Astrocyte of the spinal cord (primary cell): ENCODE measurements at regions not wholly inside any gene's neighbourhood (a gene's known extent, or its start where the extent isn't known, plus 50 kb on each side); places are given as distances from the start of the nearest gene placed in this dataset.

Experiments used
- DNase-seq: peaks from one replicate; pipeline ENCODE4 v3.0.0; 2011; ENCODE audit warnings: low read depth, low spot score
- H3K4me3 ChIP-seq: 2 replicates; pipeline ENCODE4 v1.5.1; 2011; ENCODE audit warnings: low read depth, mild to moderate bottlenecking, low read length, moderate library complexity
- CTCF ChIP-seq: IDR thresholded peaks from 2 replicates; pipeline ENCODE4 v1.5.1; 2012; ENCODE audit warnings: low read depth, mild to moderate bottlenecking, low read length, inconsistent platforms
- in situ Hi-C: cut with HindIII; loops from 2 replicates; pipeline ENCODE4 v1.10.0; 2017; ENCODE audit warnings: low sequenced_read_pairs

GRCh38 chr10:61612450-61612849 is 50.3 kb upstream of the CABCOCO1 start:
- in situ Hi-C loops, result no loop called here
- TF ChIP-seq CTCF, result no peak
- no peak overlapping the region for H3K4me3 ChIP-seq
- DNase-seq, result no peak

- no peak for TF ChIP-seq CTCF
- H3K4me3 ChIP-seq, result no peak overlapping the region
- no peak for DNase-seq
- in situ Hi-C loops, result no loop called here
These were observed 50.7 kb upstream of the CABCOCO1 start for GRCh38 chr10:61612009-61612408.

GRCh38 chr10:61609701-61610100 is 53.0 kb upstream of the CABCOCO1 start:
- in situ Hi-C loops, result no loop called here
- DNase-seq, result no peak
- no peak overlapping the region for H3K4me3 ChIP-seq
- TF ChIP-seq CTCF, result no peak

DNA sequence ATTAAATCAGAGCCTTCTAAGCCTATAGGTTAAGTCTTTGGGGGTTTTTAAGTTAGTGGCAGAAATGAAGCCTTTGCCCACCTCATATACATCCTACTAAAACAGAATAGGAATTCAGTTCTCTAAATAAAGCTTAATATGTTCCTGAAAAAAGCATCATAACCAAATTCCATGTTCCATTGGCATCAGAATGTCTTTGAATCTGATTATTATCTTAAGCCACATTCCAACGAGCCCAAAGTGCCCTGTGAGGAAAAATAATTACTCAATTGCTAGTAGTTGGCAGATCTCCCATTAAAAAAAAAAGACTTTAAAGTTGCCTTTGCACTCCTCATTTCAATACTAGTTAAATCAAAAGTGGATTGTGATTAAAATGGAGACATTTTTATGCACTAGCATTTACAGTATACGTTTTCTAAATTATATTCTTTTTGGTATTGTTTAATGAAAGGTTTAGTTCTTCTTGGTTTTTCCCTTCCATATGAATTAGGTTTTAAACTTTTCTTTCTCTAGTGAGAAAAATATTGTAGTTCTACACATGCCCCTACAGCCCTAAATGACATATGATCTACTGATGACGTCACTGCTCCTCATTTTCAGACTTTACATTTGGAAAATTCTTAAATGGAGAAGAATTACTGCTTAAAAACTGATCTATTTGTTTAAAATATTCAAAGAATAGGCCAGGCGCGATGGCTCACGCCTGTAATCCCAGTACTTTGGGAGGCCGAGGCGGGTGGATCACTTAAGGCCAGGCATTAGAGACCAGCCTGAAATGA is 54.3 kb upstream of the CABCOCO1 start:
- no peak overlapping the region for H3K4me3 ChIP-seq
- no peak for TF ChIP-seq CTCF
- in situ Hi-C loops, result no loop called here
- DNase-seq, result peak; percentile 16

DNA sequence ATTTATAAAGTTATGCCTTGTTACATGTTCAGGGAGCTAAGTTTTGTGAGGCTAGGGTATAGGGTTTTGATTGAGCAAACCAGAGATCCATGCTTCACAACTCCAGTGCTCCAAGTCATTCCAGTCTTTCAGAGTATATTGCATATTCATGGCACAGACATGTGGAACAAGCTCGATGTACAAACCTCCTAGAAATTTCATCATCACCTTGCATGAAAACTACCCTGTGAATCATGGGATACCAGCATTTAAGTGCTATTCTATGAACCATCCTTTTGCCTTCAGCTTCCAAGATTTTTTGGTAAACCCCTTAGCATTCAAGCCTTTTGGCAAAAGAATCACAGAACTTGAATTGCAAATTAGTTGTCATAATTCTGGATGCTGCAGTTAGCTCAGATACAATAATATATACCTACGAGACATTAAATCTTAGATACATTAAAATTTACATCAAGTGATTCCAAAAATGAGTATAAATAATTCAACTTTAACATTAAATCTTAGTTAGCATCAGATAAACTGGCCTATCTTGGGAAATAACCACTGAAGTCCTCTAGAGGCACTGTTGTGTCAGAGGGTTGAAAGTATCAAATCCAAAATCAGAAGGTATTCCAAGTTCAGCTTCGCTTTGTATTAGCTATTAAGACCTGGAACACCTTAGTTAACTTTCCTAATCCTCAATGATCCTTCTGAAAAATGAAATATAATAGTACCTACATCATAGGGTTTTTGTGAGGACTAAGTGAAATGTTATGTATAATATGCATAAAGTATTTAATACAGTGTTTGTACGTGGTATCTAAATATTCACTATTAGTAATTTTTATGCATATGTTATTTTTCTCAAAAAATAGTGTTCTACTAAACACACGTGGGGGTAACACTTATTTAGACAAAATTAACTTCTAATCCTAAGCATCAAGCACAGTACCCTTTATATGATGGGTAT is 55.5 kb upstream of the CABCOCO1 start:
- DNase-seq, result no peak
- in situ Hi-C loops, result no loop called here
- H3K4me3 ChIP-seq, result no peak overlapping the region
- peak; percentile 63 for TF ChIP-seq CTCF

GRCh38 chr10:61605221-61605620 is 57.5 kb upstream of the CABCOCO1 start:
- no peak overlapping the region for H3K4me3 ChIP-seq
- no peak for TF ChIP-seq CTCF
- in situ Hi-C loops, result no loop called here
- DNase-seq, result no peak
